ENCODE measurements at regions not wholly inside any gene's neighbourhood (a gene's known extent, or its start where the extent isn't known, plus 50 kb on each side); places are given as distances from the start of the nearest gene placed in this dataset.

DNA sequence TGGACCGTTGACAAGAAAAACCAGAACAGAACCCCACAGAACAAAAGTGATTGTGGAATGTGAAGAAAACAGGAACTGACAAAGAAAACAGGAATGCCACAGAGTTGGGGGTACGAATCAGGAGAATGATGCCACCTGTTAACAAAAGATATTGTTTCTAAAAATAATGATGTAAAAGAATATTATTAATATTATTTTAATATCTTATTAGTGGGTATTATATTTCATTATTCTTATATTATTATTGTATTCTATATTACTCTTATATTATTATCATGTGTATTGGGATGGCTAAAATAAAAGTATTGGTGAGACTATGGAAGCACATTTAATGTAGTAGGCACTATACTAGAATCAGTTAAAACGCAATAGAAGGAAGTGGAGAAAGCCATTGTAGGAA lies 659.0 kb upstream of the PCDH15 start:
- TF ChIP-seq, protein P1, sequence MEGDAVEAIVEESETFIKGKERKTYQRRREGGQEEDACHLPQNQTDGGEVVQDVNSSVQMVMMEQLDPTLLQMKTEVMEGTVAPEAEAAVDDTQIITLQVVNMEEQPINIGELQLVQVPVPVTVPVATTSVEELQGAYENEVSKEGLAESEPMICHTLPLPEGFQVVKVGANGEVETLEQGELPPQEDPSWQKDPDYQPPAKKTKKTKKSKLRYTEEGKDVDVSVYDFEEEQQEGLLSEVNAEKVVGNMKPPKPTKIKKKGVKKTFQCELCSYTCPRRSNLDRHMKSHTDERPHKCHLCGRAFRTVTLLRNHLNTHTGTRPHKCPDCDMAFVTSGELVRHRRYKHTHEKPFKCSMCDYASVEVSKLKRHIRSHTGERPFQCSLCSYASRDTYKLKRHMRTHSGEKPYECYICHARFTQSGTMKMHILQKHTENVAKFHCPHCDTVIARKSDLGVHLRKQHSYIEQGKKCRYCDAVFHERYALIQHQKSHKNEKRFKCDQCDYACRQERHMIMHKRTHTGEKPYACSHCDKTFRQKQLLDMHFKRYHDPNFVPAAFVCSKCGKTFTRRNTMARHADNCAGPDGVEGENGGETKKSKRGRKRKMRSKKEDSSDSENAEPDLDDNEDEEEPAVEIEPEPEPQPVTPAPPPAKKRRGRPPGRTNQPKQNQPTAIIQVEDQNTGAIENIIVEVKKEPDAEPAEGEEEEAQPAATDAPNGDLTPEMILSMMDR (IDR thresholded peaks at IDR 0.05) = no peak
- no peak for TF ChIP-seq POLR2A (IDR thresholded peaks at IDR 0.05)
- no peak for TF ChIP-seq POLR2AphosphoS5 (IDR thresholded peaks at IDR 0.05)
- no peak for TF ChIP-seq EP300 (IDR thresholded peaks at IDR 0.05)

All from sigmoid colon (tissue), 4 donors.